H1 (cell line): ENCODE measurements at regions not wholly inside any gene's neighbourhood (a gene's known extent, or its start where the extent isn't known, plus 50 kb on each side); places are given as distances from the start of the nearest gene placed in this dataset.

Experiments
- TAF1 ChIP-seq: IDR thresholded peaks from 2 replicates; pipeline ENCODE4 v1.6.1; 2011; ENCODE audit warnings: mild to moderate bottlenecking, low read depth, low read length

GRCh38 chr6:6986344-6986743 lies 121.4 kb upstream of the RREB1 start (continued):
- TF ChIP-seq TAF1, result no peak
- TF ChIP-seq, all 59 proteins: peak for 0
